NCI-H524 (cell line): ENCODE measurements at regions not wholly inside any gene's neighbourhood (a gene's known extent, or its start where the extent isn't known, plus 50 kb on each side); places are given as distances from the start of the nearest gene placed in this dataset.
"Not testable (repeated sequence)": the region's sequence is repeated elsewhere in the genome, so short reads cannot be mapped to it uniquely, and the experiment has no call there.

ENCODE experiments used
- DNase-seq, 2 experiments: peaks; one replicate each; lab custom pipeline; 2025; lab: John Stamatoyannopoulos, UW

DNA sequence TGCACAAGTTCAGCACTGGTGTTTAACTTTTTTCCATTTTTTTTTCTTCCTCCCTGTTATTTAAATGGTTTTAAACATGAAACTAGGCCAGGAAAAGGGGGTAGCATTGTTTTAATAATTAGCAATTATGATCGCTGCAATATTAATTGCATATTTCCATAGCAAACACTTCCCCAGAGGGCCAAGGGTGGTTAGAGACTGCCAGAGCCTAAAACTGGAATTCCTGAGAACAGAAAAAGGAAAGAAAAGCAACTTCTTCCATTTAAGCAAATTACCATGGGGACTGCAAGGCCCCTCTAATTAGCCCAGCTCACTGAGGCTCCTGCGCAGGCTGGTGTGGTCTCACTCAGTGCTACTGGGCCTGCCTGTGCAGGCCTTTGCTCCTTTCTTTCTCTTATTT is 201.5 kb downstream of the SMAD2 start:
- DNase-seq = no peak

DNA sequence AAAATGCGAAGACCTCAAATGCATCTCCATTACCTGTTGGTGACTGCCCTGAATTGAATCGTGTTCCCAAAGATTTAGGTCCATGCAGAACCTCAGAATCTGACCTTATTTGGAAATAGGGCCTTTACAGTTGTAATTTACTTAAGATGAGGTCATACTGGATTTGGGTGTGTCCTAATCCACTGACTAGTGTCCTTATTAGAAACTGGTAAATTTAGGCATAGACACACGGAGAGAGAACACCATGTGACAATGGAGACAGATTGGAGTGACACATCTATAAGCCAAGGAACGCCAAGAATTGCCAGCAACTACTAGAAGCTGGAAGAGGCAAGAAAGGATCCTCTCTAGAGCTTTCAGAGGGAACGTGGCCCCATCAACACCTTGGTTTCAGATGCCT is 203.1 kb downstream of the SMAD2 start:
- DNase-seq = no peak

DNA sequence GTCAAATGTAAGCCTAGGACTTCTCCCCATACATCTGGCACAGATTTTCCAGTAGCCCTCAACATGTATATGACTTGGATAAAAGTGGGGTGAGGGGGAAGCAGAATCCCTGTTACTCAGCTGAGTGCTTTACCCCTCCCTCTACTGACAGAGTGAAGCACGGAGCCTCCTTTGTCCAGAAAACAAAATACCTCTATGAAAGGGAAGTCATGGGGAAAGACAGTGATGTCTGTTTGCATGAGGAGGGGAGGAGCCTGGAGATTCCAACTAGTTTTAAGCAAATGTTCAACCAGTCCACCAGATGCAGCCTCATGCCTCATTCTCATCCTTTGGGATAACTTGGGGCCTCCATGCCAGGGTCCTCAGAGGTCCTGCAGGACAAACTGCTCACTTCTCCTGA is 203.9 kb downstream of the SMAD2 start:
- DNase-seq = no peak

DNA sequence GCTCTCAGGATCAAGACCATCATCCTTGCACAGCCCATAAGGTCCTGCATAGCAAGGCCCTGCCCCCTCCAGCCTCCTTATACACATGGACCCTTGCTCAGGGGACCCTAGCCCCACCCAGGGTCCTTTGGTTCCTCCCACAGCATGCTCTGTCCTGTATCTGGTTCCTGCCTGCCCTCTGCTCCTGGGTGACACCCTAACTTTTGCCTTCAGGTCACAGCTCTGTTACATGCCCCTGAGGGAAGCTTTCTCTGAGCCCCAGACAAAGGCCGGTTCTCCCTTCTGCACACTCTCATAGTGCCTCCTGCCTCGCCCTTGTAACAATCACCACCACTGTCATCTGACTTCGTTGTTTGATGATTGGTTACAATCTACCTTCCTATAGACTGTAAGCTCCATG is 204.8 kb downstream of the SMAD2 start:
- no peak for DNase-seq

DNA sequence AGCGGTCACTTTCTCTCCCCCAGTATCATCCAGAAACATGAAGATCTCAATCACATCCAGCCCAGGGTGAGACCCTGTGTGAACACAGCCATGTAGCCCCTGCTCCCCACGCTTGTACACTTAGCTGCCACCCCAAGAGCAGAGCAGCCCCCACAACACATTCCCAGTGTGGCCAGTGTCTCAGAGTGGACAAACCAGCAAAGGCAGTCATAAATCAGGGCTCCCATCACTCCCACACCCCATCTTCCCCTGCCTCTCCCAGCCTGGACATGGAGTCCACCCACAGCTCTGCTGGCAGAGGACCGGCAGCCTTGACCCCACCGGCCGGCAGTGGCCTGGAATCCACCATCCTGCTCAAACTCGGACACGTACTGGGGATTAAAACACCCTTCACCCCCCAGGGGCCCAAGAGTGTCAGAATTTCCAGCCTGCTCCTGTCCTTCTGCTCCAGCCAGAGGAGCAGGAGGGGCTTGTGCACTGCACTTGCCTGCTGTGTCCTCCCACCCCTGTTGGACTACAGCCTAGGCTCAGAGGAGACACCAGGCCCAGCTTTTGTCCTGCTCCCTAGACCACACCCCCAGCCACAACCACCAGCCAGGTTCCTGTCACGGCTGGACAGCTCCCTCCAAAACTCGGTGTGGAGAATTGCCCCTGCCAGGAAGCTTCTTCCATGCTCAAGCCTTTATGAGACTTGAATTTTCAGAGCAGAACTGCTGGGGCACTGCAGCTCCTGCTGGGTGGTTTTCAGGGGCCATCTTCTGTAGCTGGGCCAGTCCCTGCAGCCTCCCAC is 206.1 kb downstream of the SMAD2 start:
- DNase-seq = no peak

GRCh38 chr18:47721876-47722275 is 208.6 kb downstream of the SMAD2 start:
- DNase-seq = no peak

DNA sequence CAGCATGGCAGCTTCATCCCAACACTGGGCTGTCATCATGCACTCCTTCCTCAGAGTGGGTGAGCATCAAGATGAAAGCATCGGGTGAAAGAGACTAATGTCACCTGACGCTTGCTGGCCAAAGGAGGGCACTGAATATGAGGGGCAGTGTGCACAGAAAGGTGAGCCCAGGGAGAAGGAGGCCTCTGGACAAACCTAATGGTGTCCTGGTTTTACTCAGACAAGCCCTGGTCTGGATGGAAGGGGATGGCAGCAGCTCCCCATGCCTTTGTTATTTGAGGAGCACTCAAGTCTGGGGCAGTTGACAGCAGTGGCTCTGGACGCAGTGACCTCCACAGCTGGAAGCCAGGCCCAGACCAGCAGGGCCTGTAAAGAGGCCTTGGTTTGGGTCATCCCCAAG is 209.7 kb downstream of the SMAD2 start:
- DNase-seq = no peak

- no peak for DNase-seq
Observed at GRCh38 chr18:47719096-47719780, 211.2 kb downstream of the SMAD2 start.

DNA sequence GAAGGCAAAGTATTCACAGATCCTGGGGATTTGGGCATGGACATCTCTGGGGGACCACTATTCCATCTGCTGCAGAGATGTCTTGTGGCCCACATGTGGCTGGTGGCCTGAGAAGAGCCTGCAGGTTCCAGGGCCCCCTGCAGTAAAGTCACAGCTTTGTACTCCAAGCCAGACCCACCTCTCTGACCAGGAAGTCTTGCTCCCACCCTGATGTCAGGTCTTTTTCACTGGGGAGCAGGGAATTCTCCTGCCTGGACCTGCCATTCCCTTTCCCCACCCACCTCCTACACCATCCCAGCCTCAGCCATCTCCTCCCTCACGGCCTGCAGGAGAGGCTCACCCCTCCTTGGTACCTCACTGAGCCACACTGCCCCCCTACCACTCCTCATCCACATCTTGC is 211.8 kb downstream of the SMAD2 start:
- DNase-seq = no peak

- no peak for DNase-seq
Observed at GRCh38 chr18:47717257-47717656, 213.2 kb downstream of the SMAD2 start.

DNA sequence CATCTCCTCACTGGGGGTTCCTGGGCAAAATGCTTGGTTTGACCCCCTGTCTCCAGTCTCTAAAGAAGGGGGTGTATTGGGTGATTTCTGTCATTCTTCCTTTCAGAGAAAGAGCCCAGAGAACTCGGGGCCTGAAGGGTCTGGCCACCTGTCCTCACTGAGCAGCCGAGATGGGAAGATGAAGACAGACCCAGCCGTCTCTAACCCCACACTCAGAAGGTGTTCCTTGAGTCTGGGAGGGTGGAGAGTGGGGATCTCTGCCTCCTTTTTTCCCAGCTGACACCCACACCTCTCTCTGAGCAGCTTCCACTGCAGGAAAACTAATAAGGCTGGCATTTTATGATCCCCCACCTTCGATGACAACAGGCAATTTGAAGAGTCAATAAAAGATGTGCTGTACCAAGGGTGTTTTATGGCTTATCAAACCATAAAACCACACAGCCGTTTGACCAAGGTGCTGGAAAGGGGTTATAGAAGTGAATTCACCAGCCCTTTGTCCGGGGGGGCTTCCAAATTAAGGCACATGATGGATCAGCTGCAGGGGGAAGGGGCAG is 213.8 kb downstream of the SMAD2 start:
- no peak for DNase-seq

- no peak for DNase-seq
Observed at GRCh38 chr18:47710451-47710850, 220.0 kb downstream of the SMAD2 start.

- no peak for DNase-seq
Observed at GRCh38 chr18:47709556-47709955, 220.9 kb downstream of the SMAD2 start.

DNA sequence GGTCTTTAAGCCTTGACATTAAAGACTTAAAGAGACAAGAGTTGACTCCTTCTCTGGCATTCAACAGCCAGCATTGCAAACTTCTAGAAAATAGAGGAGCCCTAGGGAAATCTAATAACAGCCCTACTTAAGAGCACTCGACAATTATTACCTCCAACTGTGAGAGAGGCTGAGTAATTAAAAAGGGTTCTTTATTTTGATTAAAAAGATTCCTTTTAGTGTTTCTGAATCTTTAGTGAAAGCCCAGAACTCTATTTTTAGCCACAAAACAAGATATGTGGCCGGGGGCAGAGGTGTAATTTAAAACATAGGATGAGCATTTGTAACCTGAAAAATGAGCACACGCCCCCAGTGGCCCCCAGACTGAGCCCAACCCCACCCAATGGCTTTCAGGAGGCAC is 222.3 kb downstream of the SMAD2 start:
- peak in 1 of 2 experiments; percentile 9 for DNase-seq

- no peak for DNase-seq
Observed at GRCh38 chr18:47701134-47701533, 229.3 kb downstream of the SMAD2 start.

GRCh38 chr18:47696870-47697269 is 233.6 kb downstream of the SMAD2 start:
- no peak for DNase-seq

- DNase-seq = no peak
Observed at GRCh38 chr18:47691611-47692010, 238.8 kb downstream of the SMAD2 start.

DNA sequence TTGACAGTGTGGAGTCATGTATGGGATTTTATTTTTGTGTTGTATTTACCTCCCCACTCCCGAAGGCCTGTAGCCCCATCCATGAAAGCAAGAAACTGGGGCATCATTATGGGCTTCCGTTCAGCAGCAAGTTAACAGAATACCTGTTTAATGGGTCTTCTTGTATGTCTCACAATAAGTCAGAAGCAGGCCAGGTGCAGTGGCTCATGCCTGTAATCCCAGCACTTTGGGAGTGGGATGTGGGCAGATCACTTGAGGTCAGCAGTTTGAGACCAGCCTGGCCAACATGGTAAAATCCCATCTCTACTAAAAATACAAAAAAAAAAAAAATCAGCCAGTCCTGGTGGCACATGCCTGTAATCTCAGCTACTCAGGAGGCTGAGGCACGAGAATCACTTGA is 239.7 kb downstream of the SMAD2 start:
- DNase-seq = not testable (repeated sequence)

DNA sequence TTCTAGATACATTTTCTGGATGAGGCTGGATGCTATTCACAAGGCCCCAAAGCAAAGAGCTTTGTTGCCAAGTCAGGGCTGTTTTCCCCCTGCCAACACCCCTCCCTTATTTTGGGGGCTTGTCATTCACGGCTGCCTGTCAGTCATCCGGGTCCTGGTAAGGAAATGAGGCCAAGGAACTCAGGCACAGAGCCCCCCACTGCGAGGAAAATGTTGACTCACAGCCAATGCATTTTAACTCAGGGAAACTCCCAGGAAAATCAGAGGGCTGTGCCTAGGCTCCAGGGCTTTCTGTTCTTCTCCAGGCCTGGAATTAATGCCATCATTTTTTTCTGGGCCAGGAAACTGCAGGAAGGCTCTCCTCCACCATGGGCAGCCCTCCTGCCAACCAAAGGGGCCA is 241.1 kb downstream of the SMAD2 start:
- DNase-seq = no peak

- no peak for DNase-seq
Observed at GRCh38 chr18:47686806-47687205, 243.7 kb downstream of the SMAD2 start.

GRCh38 chr18:47683774-47684173 is 246.7 kb downstream of the SMAD2 start:
- no peak for DNase-seq

GRCh38 chr18:47682876-47683275 is 247.6 kb downstream of the SMAD2 start:
- no peak for DNase-seq

DNA sequence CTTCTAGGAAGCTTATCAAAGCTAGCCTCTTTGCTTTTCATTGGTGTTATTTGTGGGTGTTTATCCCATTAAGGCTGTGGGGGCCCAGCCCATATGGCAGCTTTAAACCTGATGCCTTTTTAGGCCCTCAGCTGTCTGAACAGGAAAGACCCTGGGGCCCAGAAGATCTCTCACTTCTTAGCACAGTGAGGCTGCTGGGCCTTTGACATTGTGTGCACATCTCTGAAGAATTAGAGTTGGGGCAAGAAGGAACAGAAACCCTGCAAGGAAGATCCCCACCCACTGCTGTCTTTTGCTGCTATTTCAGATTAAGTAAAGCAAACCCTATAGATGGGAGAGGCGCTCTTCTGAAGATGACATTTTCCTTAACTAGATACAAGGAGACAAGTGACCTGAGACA is 250.0 kb downstream of the SMAD2 start:
- DNase-seq = peak in 1 of 2 experiments; percentile 10
